Left lung (tissue), 4 donors: ENCODE measurements at regions not wholly inside any gene's neighbourhood (a gene's known extent, or its start where the extent isn't known, plus 50 kb on each side); places are given as distances from the start of the nearest gene placed in this dataset.

Source experiments
- ATAC-seq: fragments of 200-7000 bp; cut with Tn5 transposase; one replicate; pipeline ENCODE4 v1.9.1; 2020; ENCODE audit warnings: moderate library complexity
- DNase-seq, 4 donors: peaks; one replicate each; pipeline ENCODE4 v3.0.0-alpha.2; 2013 to 2020
- H3K27ac ChIP-seq, 2 donors: fragments of 200-600 bp; sonication (generic) in 1 of 2; one replicate each; pipeline versions ENCODE4 v1.5.0 to v1.8.0; 2020 to 2021
- H3K27me3 ChIP-seq, 2 donors: fragments of 200-600 bp; sonication (generic) in 1 of 2; one replicate each; pipeline versions ENCODE4 v1.5.0 to v1.8.0; 2020 to 2021
- H3K36me3 ChIP-seq, 2 donors: fragments of 200-600 bp; sonication (generic) in 1 of 2; one replicate each; pipeline versions ENCODE4 v1.5.0 to v1.8.0; 2020 to 2021
- H3K4me1 ChIP-seq, 2 donors: fragments of 200-600 bp; one replicate each; pipeline ENCODE4 v1.8.0; 2021
- H3K4me3 ChIP-seq, 2 donors: fragments of 200-600 bp; sonication (generic) in 1 of 2; one replicate each; pipeline versions ENCODE4 v1.5.0 to v1.8.0; 2020 to 2021; ENCODE audit warnings: mild to moderate bottlenecking in 1 of 2
- H3K9me3 ChIP-seq, 2 donors: fragments of 200-600 bp; sonication (generic) in 1 of 2; one replicate each; pipeline versions ENCODE4 v1.5.0 to v1.8.0; 2020 to 2021
- CTCF ChIP-seq, 2 donors: fragments of 200-600 bp; sonication (generic) in 1 of 2; IDR thresholded peaks; one replicate each; pipeline versions ENCODE4 v1.5.0 to v1.8.0; 2021; ENCODE audit warnings: antibody characterized with exemption in 2 of 2
- intact Hi-C, 2 donors: fragments of 100-400 bp; cut with DNase I; formaldehyde crosslinking; loops; one replicate each; pipeline versions ENCODE4 v1.11.2 to v1.14.2; 2022
- donor health status: DM: no; HTN: yes; CAD: no.
- donor health status: DM: no; HTN: no; CAD: no.

GRCh38 chr3:26425076-26425475 is 197.5 kb upstream of the LRRC3B start:
- no peak for TF ChIP-seq CTCF (IDR thresholded peaks at IDR 0.05)
- Histone ChIP-seq H3K9me3 (no peaks in the 10 kb centered on the region), H3K27ac (no peak overlapping the region), H3K4me1 (no peaks in the 10 kb centered on the region), H3K36me3 (no peaks in the 10 kb centered on the region), H3K27me3 (no peaks in the 10 kb centered on the region), H3K4me3 (no peak overlapping the region)
- DNase-seq (no peak), ATAC-seq (no peak)
- intact Hi-C loops = no loop called here

- no peaks in the 10 kb centered on the region for H3K27me3 ChIP-seq
- no peaks in the 10 kb centered on the region for H3K36me3 ChIP-seq
- H3K4me3 ChIP-seq = no peak overlapping the region
- H3K4me1 ChIP-seq = no peaks in the 10 kb centered on the region
- TF ChIP-seq CTCF (IDR thresholded peaks at IDR 0.05) = no peak
- intact Hi-C loops = no loop called here
- no peak for DNase-seq
- H3K27ac ChIP-seq = no peak overlapping the region
- ATAC-seq = no peak
- H3K9me3 ChIP-seq = no peaks in the 10 kb centered on the region
Measured at GRCh38 chr3:26428992-26429391, 193.6 kb upstream of the LRRC3B start.

- peaks cover 0 to 12% of the 10 kb centered on the region in 2 donors for H3K9me3 ChIP-seq
- H3K27me3 ChIP-seq = no peaks in the 10 kb centered on the region
- intact Hi-C loops = no loop called here
- H3K4me3 ChIP-seq = no peak overlapping the region
- no peak overlapping the region for H3K27ac ChIP-seq
- H3K36me3 ChIP-seq = no peaks in the 10 kb centered on the region
- no peaks in the 10 kb centered on the region for H3K4me1 ChIP-seq
- DNase-seq = no peak
- no peak for TF ChIP-seq CTCF (IDR thresholded peaks at IDR 0.05)
- no peak for ATAC-seq
Measured at GRCh38 chr3:26437678-26438077, 184.9 kb upstream of the LRRC3B start.

- no peaks in the 10 kb centered on the region for H3K4me1 ChIP-seq
- intact Hi-C loops = no loop called here
- no peaks in the 10 kb centered on the region for H3K27me3 ChIP-seq
- H3K9me3 ChIP-seq = peaks cover 0 to 12% of the 10 kb centered on the region in 2 donors
- no peak for ATAC-seq
- H3K27ac ChIP-seq = no peak overlapping the region
- no peak for TF ChIP-seq CTCF (IDR thresholded peaks at IDR 0.05)
- no peak for DNase-seq
- H3K4me3 ChIP-seq = no peak overlapping the region
- H3K36me3 ChIP-seq = no peaks in the 10 kb centered on the region
Measured at GRCh38 chr3:26438325-26438940, 184.1 kb upstream of the LRRC3B start.

GRCh38 chr3:26438981-26439884 is 183.3 kb upstream of the LRRC3B start:
- Histone ChIP-seq H3K27ac (no peak overlapping the region), H3K36me3 (no peaks in the 10 kb centered on the region), H3K9me3 (peaks cover 0 to 12% of the 10 kb centered on the region in 2 donors), H3K4me1 (no peaks in the 10 kb centered on the region), H3K27me3 (no peaks in the 10 kb centered on the region), H3K4me3 (no peak overlapping the region)
- no peak for TF ChIP-seq CTCF (IDR thresholded peaks at IDR 0.05)
- ATAC-seq (no peak), DNase-seq (no peak)
- intact Hi-C loops = no loop called here
